Kidney (tissue), 13 donors: ENCODE measurements at regions not wholly inside any gene's neighbourhood (a gene's known extent, or its start where the extent isn't known, plus 50 kb on each side); places are given as distances from the start of the nearest gene placed in this dataset.

Experiments used
- DNase-seq, 5 donors: peaks; one replicate each; pipeline ENCODE4 v3.0.0-alpha.2; 2013 to 2020
- FAIRE-seq: peaks from 2 replicates; lab custom pipeline; 2012; peaks lifted over from hg19 to GRCh38; lab: Jason Lieb, UNC
- H3K27ac ChIP-seq, 2 donors: one replicate each; pipeline ENCODE4 v1.7.0; 2013; ENCODE audit warnings: low read depth in 2 of 2, low read length in 2 of 2, inconsistent platforms in 1 of 2
- H3K27me3 ChIP-seq: one replicate; pipeline ENCODE4 v1.7.1; 2013; ENCODE audit warnings: low read length, inconsistent platforms; ENCODE audit not compliant: control insufficient read depth, insufficient read depth
- H3K36me3 ChIP-seq, 3 donors: one replicate each; pipeline versions ENCODE4 v1.7.0 to v1.7.1; 2013; ENCODE audit warnings: low read length in 3 of 3, control low read depth in 1 of 3, inconsistent platforms in 1 of 3; ENCODE audit not compliant: insufficient read depth in 3 of 3, control insufficient read depth in 2 of 3
- H3K4me1 ChIP-seq, 3 donors: one replicate each; pipeline versions ENCODE4 v1.7.0 to v1.7.1; 2013; ENCODE audit warnings: low read length in 3 of 3, inconsistent platforms in 1 of 3, low read depth in 1 of 3; ENCODE audit not compliant: control insufficient read depth in 2 of 3, insufficient read depth in 2 of 3
- H3K4me3 ChIP-seq, 3 donors: one replicate each; pipeline versions ENCODE4 v1.7.0 to v1.8.1; 2013; ENCODE audit warnings: low read length in 3 of 3, control low read depth in 1 of 3, inconsistent platforms in 1 of 3
- H3K9ac ChIP-seq, 3 donors: one replicate each; pipeline versions ENCODE4 v1.7.0 to v1.7.1; 2013; ENCODE audit warnings: low read length in 3 of 3, control low read depth in 1 of 3, inconsistent platforms in 1 of 3
- H3K9me3 ChIP-seq, 3 donors: one replicate each; pipeline versions ENCODE4 v1.7.0 to v1.7.1; 2013; ENCODE audit warnings: low read length in 3 of 3, control low read depth in 1 of 3, inconsistent platforms in 1 of 3; ENCODE audit not compliant: control insufficient read depth in 2 of 3, insufficient read depth in 1 of 3
- CTCF ChIP-seq: IDR thresholded peaks from 3 replicates; pipeline ENCODE4 v1.5.1; 2012; ENCODE audit warnings: mild to moderate bottlenecking, moderate library complexity, borderline replicate concordance; ENCODE audit not compliant: insufficient read depth; ENCODE audit errors: extremely low read depth
- intact Hi-C: fragments of 100-400 bp; cut with DNase I; formaldehyde crosslinking; loops from one replicate; pipeline ENCODE4 v1.11.1; 2022
- donor health status: control.
- donor health status: control.
- donor health status: control.
- donor health status: control.
- donor health status: control.
- donor health status: DM: yes; HTN: yes; CAD: no.
- donor health status: Normal renal cell carcinoma (clear cell type).

DNA sequence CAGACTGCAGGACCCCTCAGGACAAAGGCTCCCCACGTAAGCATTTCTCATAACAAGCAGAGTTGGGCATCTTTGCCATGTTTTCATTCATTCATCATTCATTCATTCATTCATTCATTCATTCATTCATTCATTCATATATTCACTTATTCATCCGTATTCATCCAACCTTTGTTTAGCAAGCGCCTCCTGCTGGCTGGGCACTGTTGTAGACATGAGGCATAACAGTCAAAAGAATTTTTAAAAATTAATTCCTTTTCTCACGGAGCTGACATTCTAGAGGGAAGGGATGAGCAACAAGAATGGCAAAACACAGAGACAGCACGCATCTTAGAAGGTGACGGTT, 351.7 kb upstream of the TNRC6C start:
- Histone ChIP-seq H3K27me3 (no peaks in the 10 kb centered on the region), H3K9ac (no peak overlapping the region), H3K4me1 (peaks cover 0 to 6% (median 0%) of the 10 kb centered on the region in 3 donors), H3K36me3 (no peaks in the 10 kb centered on the region), H3K9me3 (no peaks in the 10 kb centered on the region), H3K27ac (no peak overlapping the region), H3K4me3 (no peak overlapping the region)
- FAIRE-seq (no peak), DNase-seq (peak in 1 of 5 donors; percentile 7)
- TF ChIP-seq CTCF, result no peak
- intact Hi-C loops, result no loop called here

DNA sequence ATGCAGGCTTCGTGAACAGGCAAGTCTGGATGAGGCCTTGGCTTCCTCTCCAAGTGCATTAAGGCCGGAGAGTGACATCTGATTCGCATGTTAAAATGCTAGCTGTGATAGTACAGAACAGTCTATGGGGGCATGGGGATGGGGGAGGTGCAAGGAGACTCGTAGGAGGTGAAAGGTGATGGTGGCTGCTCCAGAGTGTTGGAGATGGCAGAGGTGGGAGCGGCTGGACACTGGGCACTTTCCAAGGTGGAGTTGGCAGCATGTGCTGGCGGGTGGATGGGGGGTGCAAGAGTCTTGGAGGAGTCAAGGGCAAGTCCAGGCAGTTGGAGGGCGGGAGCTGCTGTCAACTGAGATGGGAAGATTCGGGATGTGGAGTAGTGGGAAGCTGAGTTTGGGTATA, 350.9 kb upstream of the TNRC6C start:
- intact Hi-C loops, result no loop called here
- DNase-seq, result peak in 1 of 5 donors; percentile 28
- H3K4me3 ChIP-seq, result no peak overlapping the region

DNA sequence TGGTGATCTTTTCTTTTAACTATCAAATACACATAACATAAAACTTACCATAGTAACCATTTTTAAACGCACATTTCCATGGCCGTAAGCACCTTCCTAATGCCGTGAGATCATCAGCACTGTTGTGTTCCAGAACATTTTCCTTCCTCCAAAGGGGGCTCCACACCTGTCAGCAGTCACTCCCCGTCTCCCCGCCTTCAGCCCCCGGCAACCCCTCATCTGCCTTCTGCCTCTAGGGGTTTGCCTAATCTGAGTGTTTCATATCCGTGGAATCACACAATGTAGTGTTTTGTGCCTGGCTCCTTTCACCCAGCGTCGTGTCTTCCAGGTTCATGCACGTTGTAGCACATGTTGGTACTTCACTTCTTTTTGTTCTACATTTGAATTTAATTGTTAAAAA, 350.1 kb upstream of the TNRC6C start:
- no peak for TF ChIP-seq CTCF
- no peaks in the 10 kb centered on the region for H3K27me3 ChIP-seq
- H3K27ac ChIP-seq, result no peak overlapping the region
- H3K9me3 ChIP-seq, result no peaks in the 10 kb centered on the region
- FAIRE-seq (no peak), DNase-seq (peak in 1 of 5 donors; percentile 10)
- H3K4me3 ChIP-seq, result no peak overlapping the region
- intact Hi-C loops, result no loop called here
- H3K36me3 ChIP-seq, result no peaks in the 10 kb centered on the region
- peaks cover 0 to 2% (median 0%) of the 10 kb centered on the region in 3 donors for H3K4me1 ChIP-seq
- H3K9ac ChIP-seq, result no peak overlapping the region

More for the DNA sequence above, 350.9 kb upstream of the TNRC6C start:
- Histone ChIP-seq H3K27ac (no peak overlapping the region), H3K4me1 (peaks cover 0 to 5% (median 0%) of the 10 kb centered on the region in 3 donors), H3K36me3 (no peaks in the 10 kb centered on the region), H3K9me3 (no peaks in the 10 kb centered on the region), H3K27me3 (no peaks in the 10 kb centered on the region), H3K9ac (no peak overlapping the region)
- no peak for TF ChIP-seq CTCF
- FAIRE-seq, result no peak
